HUES48 (cell line): ENCODE measurements at regions not wholly inside any gene's neighbourhood (a gene's known extent, or its start where the extent isn't known, plus 50 kb on each side); places are given as distances from the start of the nearest gene placed in this dataset.
"Not testable (repeated sequence)": the region's sequence is repeated elsewhere in the genome, so short reads cannot be mapped to it uniquely, and the experiment has no call there.

ENCODE experiments used
- H3K27ac ChIP-seq: one replicate; pipeline ENCODE4 v1.7.0; 2013; ENCODE audit warnings: low read depth, low read length, inconsistent platforms
- H3K27me3 ChIP-seq: 2 replicates; pipeline ENCODE4 v1.6.1; 2013; ENCODE audit warnings: mild to moderate bottlenecking, low read length; ENCODE audit not compliant: control insufficient read depth, insufficient read depth
- H3K36me3 ChIP-seq: 2 replicates; pipeline ENCODE4 v1.6.1; 2013; ENCODE audit warnings: low read length; ENCODE audit not compliant: control insufficient read depth, insufficient read depth
- H3K4me1 ChIP-seq: 2 replicates; pipeline ENCODE4 v1.6.1; 2013; ENCODE audit warnings: mild to moderate bottlenecking, low read length; ENCODE audit not compliant: control insufficient read depth, insufficient read depth
- H3K4me3 ChIP-seq: 2 replicates; pipeline ENCODE4 v1.5.1; 2013; ENCODE audit warnings: mild to moderate bottlenecking, low read depth, low read length
- H3K9ac ChIP-seq: 2 replicates; pipeline ENCODE4 v1.6.1; 2013; ENCODE audit warnings: mild to moderate bottlenecking, low read depth, low read length, moderate library complexity
- H3K9me3 ChIP-seq: 2 replicates; pipeline ENCODE4 v1.6.1; 2013; ENCODE audit warnings: low read length; ENCODE audit not compliant: control insufficient read depth, insufficient read depth

DNA sequence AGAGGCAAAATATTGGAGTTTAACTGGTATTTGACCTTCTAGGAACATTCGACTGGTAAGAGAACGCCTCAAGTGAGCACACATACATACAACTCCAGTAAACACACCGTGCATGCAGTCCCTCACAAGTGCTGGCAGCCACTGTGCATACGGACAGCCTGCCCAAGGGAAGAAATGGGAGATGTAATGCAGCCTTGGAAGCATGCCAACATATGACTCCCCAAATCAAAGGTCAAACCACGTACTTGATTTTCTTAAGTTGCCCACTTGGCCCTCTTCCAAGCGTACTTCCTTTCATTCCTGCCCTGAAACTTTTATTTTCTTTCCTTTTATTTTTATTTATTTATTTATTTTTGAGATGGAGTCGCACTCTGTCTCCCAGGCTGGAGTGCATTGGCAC, 206.6 kb downstream of the SPRY1 start:
- Histone ChIP-seq H3K4me1 (peaks cover 34% of the 10 kb centered on the region), H3K27ac (no peak overlapping the region), H3K4me3 (no peak overlapping the region), H3K27me3 (no peaks in the 10 kb centered on the region), H3K36me3 (no peaks in the 10 kb centered on the region), H3K9me3 (no peaks in the 10 kb centered on the region), H3K9ac (no peak overlapping the region)

DNA sequence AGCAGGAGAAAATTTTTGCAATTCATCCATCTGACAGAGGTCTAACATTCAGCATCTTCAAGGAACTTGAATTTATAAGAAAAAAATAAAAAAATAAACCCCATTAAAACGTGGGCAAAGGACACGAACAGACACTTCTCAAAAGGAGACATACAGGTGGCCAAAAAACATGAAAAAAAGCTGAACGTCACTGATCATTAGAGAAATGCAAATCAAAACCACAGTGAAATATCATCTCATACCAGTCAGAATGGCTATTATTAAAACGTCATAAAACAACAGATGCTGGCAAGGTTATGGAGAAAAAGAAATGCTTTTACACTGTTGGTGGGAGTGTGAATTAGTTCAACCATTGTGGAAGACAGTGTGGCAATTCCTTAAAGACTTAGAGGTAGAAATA, 209.2 kb downstream of the SPRY1 start:
- not testable (repeated sequence) for H3K4me3 ChIP-seq, H3K27me3 ChIP-seq, H3K36me3 ChIP-seq, H3K9ac ChIP-seq, H3K9me3 ChIP-seq, H3K27ac ChIP-seq, H3K4me1 ChIP-seq

DNA sequence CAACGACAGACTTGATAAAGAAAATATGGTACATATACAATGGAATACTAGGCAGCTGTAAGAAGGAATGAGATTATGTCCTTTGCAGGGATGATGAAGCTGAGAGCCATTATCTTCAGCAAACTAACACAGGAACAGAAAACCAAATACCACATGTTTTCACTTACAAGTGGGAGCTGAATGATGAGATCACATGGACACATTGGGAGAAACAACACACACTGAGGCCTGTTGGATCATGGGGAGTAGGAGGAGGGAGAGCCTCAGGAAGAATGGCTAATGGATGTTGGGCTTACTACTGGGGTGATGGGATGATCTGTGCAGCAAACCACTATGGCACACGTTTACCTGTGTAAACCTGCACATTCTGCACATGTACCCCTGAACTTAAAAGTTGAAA, 209.7 kb downstream of the SPRY1 start:
- Histone ChIP-seq H3K27me3 (no peaks in the 10 kb centered on the region), H3K36me3 (no peaks in the 10 kb centered on the region), H3K9me3 (no peaks in the 10 kb centered on the region), H3K27ac (no peak overlapping the region), H3K4me1 (peaks cover 2% of the 10 kb centered on the region; the same call in 1 of the 2 replicates), H3K9ac (no peak overlapping the region), H3K4me3 (no peak overlapping the region)

DNA sequence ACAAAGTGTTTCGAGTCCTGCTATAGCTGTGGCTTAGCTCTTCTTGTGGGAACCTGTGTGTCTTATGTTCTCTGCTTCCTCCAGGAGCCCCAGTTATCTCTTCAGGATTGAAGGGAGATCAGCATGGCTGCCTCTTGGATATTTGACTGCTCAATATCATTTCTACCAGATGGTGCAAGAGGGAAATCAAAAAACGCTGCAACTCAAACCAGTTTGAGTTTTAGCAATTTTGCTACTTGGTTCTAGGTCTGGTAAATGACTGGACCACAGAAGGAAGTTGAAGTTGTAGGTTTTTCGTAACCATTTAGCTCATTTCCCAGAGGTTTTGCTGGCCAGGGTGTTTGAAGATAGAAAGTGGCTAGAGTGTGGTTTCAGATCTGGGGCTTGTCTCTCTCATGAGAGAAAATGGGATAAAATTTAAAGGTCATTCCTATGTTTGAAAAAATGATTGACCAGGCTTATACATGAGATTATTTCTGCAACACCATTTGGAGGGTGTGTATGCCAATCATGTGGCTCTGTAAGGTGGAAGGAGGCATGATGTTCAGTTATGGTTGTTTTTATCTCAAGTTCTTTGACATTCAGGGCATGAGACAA, 210.4 kb downstream of the SPRY1 start:
- H3K27me3 ChIP-seq: no peaks in the 10 kb centered on the region
- no peaks in the 10 kb centered on the region for H3K9me3 ChIP-seq
- H3K9ac ChIP-seq: no peak overlapping the region
- H3K27ac ChIP-seq: no peak overlapping the region
- H3K4me3 ChIP-seq: no peak overlapping the region
- H3K36me3 ChIP-seq: no peaks in the 10 kb centered on the region
- no peaks in the 10 kb centered on the region for H3K4me1 ChIP-seq

DNA sequence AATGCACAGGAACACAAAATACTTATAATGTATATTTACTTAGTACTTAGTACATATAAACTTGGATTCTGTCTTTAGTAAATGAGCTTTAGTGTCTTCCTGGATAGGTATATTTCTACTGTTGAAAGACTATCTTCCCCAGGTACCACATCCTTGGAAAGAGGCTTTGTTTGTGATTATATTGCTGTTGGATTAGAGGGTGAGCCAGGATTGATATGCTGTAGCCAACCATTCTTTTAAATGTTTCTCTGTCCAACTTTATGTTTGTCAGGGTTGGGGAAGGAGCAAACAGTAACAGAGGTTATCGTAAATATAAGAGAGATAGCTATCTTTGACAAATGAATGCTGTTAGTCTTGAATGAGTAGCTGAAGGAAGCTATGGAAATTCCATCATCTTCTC, 213.2 kb downstream of the SPRY1 start:
- no peak overlapping the region for H3K27ac ChIP-seq
- no peaks in the 10 kb centered on the region for H3K9me3 ChIP-seq
- no peak overlapping the region for H3K4me3 ChIP-seq
- H3K36me3 ChIP-seq: no peaks in the 10 kb centered on the region
- peaks cover 3% of the 10 kb centered on the region; the same call in 1 of the 2 replicates for H3K4me1 ChIP-seq
- H3K27me3 ChIP-seq: no peaks in the 10 kb centered on the region
- no peak overlapping the region for H3K9ac ChIP-seq

DNA sequence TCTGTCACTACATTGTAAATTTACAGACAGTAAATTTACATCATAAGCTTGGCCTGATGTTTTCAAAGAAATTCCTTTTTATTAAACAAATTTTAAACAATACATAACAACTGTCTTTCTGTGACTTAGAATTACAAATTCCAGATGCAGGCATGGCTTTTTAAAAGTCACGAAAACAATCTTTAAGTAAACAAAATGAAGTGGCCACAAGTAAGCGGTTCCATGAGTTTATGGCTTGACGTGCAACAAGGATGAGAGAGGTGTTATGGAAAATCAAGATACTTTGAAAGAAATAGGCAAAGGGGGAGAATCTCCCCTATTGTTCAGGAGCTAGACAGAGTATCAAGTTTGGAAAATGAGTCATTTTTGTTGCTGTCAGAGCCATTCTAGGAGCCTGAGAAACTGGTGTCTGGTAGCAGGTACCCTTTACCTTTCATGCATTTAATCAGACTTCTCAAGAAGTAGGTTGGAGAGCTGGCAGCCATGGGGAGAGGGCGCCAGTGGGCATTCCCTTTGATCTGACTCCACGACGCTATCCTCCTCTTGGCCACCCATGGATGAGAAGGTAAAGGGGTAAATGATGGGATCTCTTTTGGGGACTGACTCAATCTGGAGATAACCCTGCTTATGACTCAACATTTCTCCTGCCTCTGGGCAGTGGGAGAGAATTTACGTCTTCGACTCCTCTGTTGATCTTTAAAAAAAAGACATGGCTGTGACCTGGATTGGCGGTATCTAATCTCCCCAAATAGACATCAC, 217.2 kb downstream of the SPRY1 start:
- Histone ChIP-seq H3K27ac (no peak overlapping the region), H3K4me1 (peaks cover 3% of the 10 kb centered on the region; the same call in 1 of the 2 replicates), H3K4me3 (no peak overlapping the region), H3K9me3 (no peaks in the 10 kb centered on the region), H3K9ac (no peak overlapping the region), H3K36me3 (no peaks in the 10 kb centered on the region), H3K27me3 (no peaks in the 10 kb centered on the region)

DNA sequence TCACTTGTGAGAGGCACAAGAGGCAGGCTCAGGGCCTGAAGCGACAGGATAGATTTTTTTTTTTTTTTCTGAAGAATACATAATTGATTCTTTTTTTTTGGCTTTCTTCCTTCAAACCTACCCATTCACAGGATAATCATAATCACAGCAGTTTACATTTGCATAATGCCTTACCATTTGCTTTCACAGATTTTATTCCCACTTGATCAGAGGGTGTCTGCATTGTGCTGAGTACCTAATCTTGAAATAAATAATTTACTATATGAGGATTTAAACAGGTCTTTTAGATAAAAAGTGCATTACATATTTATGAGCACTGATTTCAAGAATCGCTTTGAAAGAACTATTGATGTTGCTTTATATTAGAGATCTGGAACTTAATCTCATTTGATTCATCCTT, 219.3 kb downstream of the SPRY1 start:
- no peak overlapping the region for H3K27ac ChIP-seq
- H3K4me3 ChIP-seq: no peak overlapping the region
- H3K4me1 ChIP-seq: peaks cover 3% of the 10 kb centered on the region; the same call in 1 of the 2 replicates
- no peaks in the 10 kb centered on the region for H3K27me3 ChIP-seq
- no peak overlapping the region for H3K9ac ChIP-seq
- no peaks in the 10 kb centered on the region for H3K9me3 ChIP-seq
- no peaks in the 10 kb centered on the region for H3K36me3 ChIP-seq

DNA sequence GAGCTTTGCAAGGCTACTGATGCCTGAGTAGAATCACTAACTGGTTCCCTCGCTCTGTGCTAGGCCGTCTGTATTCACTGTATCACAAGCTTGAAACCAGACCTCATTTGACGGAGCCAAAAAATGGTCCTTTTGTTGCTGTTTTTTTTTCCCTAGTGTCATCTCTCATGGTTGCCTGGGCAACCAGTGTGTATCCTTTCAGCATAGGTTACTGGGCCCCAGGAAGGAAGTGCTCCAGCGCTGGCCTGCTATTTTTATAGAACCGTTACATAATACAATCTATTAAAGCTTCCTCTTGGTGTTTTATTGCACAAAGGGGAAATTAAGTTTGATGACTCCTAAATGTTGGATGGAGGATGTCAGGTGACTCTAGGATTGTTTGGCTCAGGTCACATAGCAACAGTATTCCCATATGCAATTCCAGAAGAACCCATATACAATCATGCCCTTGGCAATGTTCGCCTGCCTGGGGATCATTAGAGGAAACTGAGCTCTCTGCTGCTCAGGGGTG, 220.4 kb downstream of the SPRY1 start:
- H3K27ac ChIP-seq: peak overlapping the region; percentile 7
- H3K4me1 ChIP-seq: peaks cover 3% of the 10 kb centered on the region; the same call in 1 of the 2 replicates
- H3K36me3 ChIP-seq: no peaks in the 10 kb centered on the region
- no peaks in the 10 kb centered on the region for H3K9me3 ChIP-seq
- H3K27me3 ChIP-seq: no peaks in the 10 kb centered on the region
- H3K4me3 ChIP-seq: no peak overlapping the region
- H3K9ac ChIP-seq: no peak overlapping the region

DNA sequence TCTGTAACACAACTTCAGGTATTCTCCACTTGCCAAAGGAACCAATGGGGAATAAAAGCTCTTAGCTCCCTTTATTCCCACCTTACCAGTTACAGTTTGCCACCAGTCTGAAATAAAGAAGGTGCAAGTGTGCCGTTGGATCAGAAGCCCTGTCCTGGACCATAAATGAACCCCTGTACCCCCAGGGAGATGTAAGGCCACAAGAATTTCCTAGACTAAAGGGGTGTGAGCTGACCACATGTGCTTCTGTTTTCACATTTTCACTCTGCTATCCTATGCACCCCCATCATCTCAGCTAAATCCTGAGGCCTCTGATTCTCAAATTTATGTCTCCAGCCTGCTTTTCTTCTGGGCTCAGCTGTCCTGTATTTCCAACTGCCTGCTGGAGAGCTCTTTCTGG, 221.2 kb downstream of the SPRY1 start:
- Histone ChIP-seq H3K27ac (no peak overlapping the region), H3K9ac (no peak overlapping the region), H3K4me3 (no peak overlapping the region), H3K4me1 (peaks cover 3% of the 10 kb centered on the region; the same call in 1 of the 2 replicates), H3K36me3 (no peaks in the 10 kb centered on the region), H3K27me3 (no peaks in the 10 kb centered on the region), H3K9me3 (no peaks in the 10 kb centered on the region)

DNA sequence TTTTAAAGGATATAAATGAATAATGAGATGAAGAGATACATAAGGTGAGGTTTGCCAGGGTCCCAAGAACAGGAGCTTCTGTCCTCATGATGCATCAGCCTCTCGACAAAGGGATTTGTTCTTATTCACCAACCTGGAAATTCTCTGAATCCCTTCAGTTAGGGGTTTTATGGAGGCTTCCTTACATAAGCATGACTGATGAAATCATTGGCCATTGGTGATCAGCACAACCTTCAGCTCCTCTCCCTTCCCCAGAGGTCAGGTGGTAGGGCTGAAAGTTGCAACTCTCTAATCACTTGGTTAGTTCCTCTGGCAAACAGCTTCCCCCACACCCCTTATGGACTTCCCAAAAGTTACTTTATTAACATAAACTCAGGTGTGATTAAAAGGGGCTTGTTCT, 222.0 kb downstream of the SPRY1 start:
- no peak overlapping the region for H3K27ac ChIP-seq
- no peaks in the 10 kb centered on the region for H3K36me3 ChIP-seq
- no peaks in the 10 kb centered on the region for H3K4me1 ChIP-seq
- H3K9me3 ChIP-seq: no peaks in the 10 kb centered on the region
- no peak overlapping the region for H3K9ac ChIP-seq
- H3K4me3 ChIP-seq: no peak overlapping the region
- no peaks in the 10 kb centered on the region for H3K27me3 ChIP-seq

DNA sequence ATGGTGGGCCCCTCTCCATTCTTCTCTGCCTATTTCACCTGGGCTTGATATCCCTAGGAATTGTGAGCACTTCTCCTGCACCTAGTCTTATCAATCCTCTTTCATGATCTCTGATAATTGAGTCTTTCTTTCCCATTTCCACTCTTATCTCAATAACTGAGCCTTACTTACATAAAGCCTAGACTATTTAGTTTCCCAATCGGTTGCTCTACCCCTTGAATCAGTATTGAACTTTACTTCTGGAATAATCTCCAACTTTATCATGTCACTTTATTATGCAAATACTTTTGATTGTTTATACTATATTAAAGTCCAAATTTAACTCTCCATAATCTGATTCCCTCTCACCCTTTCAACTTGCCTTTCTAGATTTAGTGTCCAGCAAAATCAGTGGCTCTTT, 222.7 kb downstream of the SPRY1 start:
- no peaks in the 10 kb centered on the region for H3K9me3 ChIP-seq
- H3K4me1 ChIP-seq: no peaks in the 10 kb centered on the region
- no peak overlapping the region for H3K4me3 ChIP-seq
- no peak overlapping the region for H3K27ac ChIP-seq
- H3K27me3 ChIP-seq: no peaks in the 10 kb centered on the region
- no peaks in the 10 kb centered on the region for H3K36me3 ChIP-seq
- no peak overlapping the region for H3K9ac ChIP-seq
